H1 (cell line): ENCODE measurements at regions not wholly inside any gene's neighbourhood (a gene's known extent, or its start where the extent isn't known, plus 50 kb on each side); places are given as distances from the start of the nearest gene placed in this dataset.

Experiments used
- CTCF ChIA-PET: fragments of 300-600 bp; sonication (Branson Sonifier 250); formaldehyde crosslinking; loops from one replicate; lab custom pipeline; 2021; ENCODE audit not compliant: partially characterized antibody; lab: Charles Lee
- POLR2A ChIA-PET: fragments of 300-600 bp; sonication (Branson Sonifier 250); formaldehyde crosslinking; loops from one replicate; lab custom pipeline; 2021; ENCODE audit warnings: inconsistent platforms; ENCODE audit not compliant: partially characterized antibody; lab: Charles Lee
- DNase-seq, 2 experiments: peaks; one replicate each; pipeline versions ENCODE4 v3.0.0 to v3.0.0-alpha.2; 2010 to 2022; ENCODE audit warnings: low spot score in 2 of 2, low read depth in 1 of 2, mixed read lengths in 1 of 2
- FAIRE-seq: peaks from 2 replicates; lab custom pipeline; 2011; peaks lifted over from hg19 to GRCh38; lab: Jason Lieb, UNC
- H2AFZ ChIP-seq: 2 replicates; pipeline ENCODE4 v1.8.1; 2012; ENCODE audit warnings: low read length, inconsistent platforms
- H2AK5ac ChIP-seq: 2 replicates; pipeline ENCODE4 v1.6.1; 2013; ENCODE audit warnings: low read depth, low read length
- H2BK120ac ChIP-seq: replicated peaks from 2 replicates; pipeline ENCODE3; 2013; ENCODE audit warnings: low read depth, low read length, inconsistent platforms
- H2BK12ac ChIP-seq: 2 replicates; pipeline ENCODE4 v1.6.1; 2013; ENCODE audit warnings: low read depth, low read length
- H2BK15ac ChIP-seq: 2 replicates; pipeline ENCODE4 v1.6.1; 2013; ENCODE audit warnings: low read length
- H2BK20ac ChIP-seq: 2 replicates; pipeline ENCODE4 v1.6.1; 2013; ENCODE audit warnings: low read length
- H2BK5ac ChIP-seq: 2 replicates; pipeline ENCODE4 v1.6.1; 2013; ENCODE audit warnings: low read depth, low read length
- H3K14ac ChIP-seq: 2 replicates; pipeline ENCODE4 v1.6.1; 2013; ENCODE audit warnings: inconsistent platforms; ENCODE audit not compliant: insufficient read length
- H3K18ac ChIP-seq: 2 replicates; pipeline ENCODE4 v1.6.1; 2013; ENCODE audit warnings: low read length; ENCODE audit errors: extremely low read depth
- H3K23ac ChIP-seq: 2 replicates; pipeline ENCODE4 v1.6.1; 2013; ENCODE audit warnings: inconsistent platforms; ENCODE audit not compliant: insufficient read length
- H3K23me2 ChIP-seq: 2 replicates; pipeline ENCODE4 v1.6.1; 2013; ENCODE audit warnings: low read depth, low read length
- H3K27ac ChIP-seq: 2 replicates; pipeline ENCODE4 v1.6.1; 2011; ENCODE audit warnings: low read depth, low read length, inconsistent platforms
- H3K27me3 ChIP-seq, 4 experiments: replicated peaks in 1 of 4; 1 replicate in 1 of 4; 2 replicates in 3 of 4; pipeline versions ENCODE4 v1.6.1 to v1.8.1; 2011 to 2013; ENCODE audit warnings: low read length in 3 of 4, mild to moderate bottlenecking in 3 of 4, inconsistent platforms in 2 of 4, mixed read lengths in 2 of 4, moderate library complexity in 1 of 4; ENCODE audit not compliant: control insufficient read depth in 3 of 4, insufficient read depth in 3 of 4; ENCODE audit errors: extremely low read depth in 1 of 4
- H3K36me3 ChIP-seq, 4 experiments: 2 replicates each; pipeline versions ENCODE4 v1.6.1 to v1.8.1; 2011 to 2013; ENCODE audit warnings: mild to moderate bottlenecking in 4 of 4, low read length in 3 of 4, moderate library complexity in 2 of 4, control low read depth in 1 of 4, inconsistent platforms in 1 of 4; ENCODE audit not compliant: insufficient read depth in 4 of 4, control insufficient read depth in 2 of 4
- H3K4ac ChIP-seq: replicated peaks from 2 replicates; pipeline ENCODE3; 2013; ENCODE audit warnings: low read length, low read depth, mixed read lengths, inconsistent platforms; ENCODE audit not compliant: insufficient read length
- H3K4me1 ChIP-seq, 4 experiments: replicated peaks in 1 of 4; 1 replicate in 1 of 4; 2 replicates in 3 of 4; pipeline versions ENCODE4 v1.6.1 to v1.8.1; 2011 to 2013; ENCODE audit warnings: low read length in 3 of 4, inconsistent platforms in 2 of 4, mixed read lengths in 1 of 4; ENCODE audit not compliant: insufficient read depth in 4 of 4, control insufficient read depth in 3 of 4
- H3K4me2 ChIP-seq, 2 experiments: 2 replicates each; pipeline versions ENCODE4 v1.6.1 to v1.8.1; 2011 to 2013; ENCODE audit warnings: low read depth in 2 of 2, low read length in 2 of 2, control low read depth in 1 of 2, inconsistent platforms in 1 of 2, mild to moderate bottlenecking in 1 of 2; ENCODE audit not compliant: insufficient read depth in 1 of 2
- H3K4me3 ChIP-seq, 4 experiments: fragments of 200-600, 300-600 bp in 1 of 4; sonication (generic), shearing (Covaris generic), sonication (Bioruptor Twin) in 1 of 4; 2 replicates each; pipeline versions ENCODE4 v1.5.1 to v1.8.1; 2011 to 2016; ENCODE audit warnings: low read length in 4 of 4, low read depth in 3 of 4, control low read depth in 2 of 4, inconsistent platforms in 2 of 4, mild to moderate bottlenecking in 2 of 4, mixed read lengths in 1 of 4, moderate library complexity in 1 of 4; ENCODE audit not compliant: insufficient read depth in 2 of 4; ENCODE audit errors: extremely low read depth in 1 of 4
- H3K56ac ChIP-seq: replicated peaks from 2 replicates; pipeline ENCODE3; 2013; ENCODE audit warnings: low read depth, mild to moderate bottlenecking, mixed read lengths, low read length, inconsistent platforms; ENCODE audit not compliant: insufficient read length
- H3K79me1 ChIP-seq: 2 replicates; pipeline ENCODE4 v1.6.1; 2013; ENCODE audit warnings: low read depth, low read length, control low read depth
- H3K79me2 ChIP-seq, 2 experiments: 2 replicates each; pipeline versions ENCODE4 v1.6.1 to v1.8.1; 2012 to 2013; ENCODE audit warnings: low read length in 2 of 2, mild to moderate bottlenecking in 2 of 2, inconsistent platforms in 1 of 2; ENCODE audit not compliant: insufficient read depth in 2 of 2, control insufficient read depth in 1 of 2
- H3K9ac ChIP-seq, 4 experiments: replicated peaks in 1 of 4; 1 replicate in 1 of 4; 2 replicates in 3 of 4; pipeline versions ENCODE4 v1.6.1 to v1.8.1; 2011 to 2013; ENCODE audit warnings: low read depth in 3 of 4, low read length in 3 of 4, control low read depth in 2 of 4, mild to moderate bottlenecking in 2 of 4, moderate library complexity in 2 of 4, inconsistent platforms in 1 of 4; ENCODE audit errors: extremely low read depth in 1 of 4
- H3K9me3 ChIP-seq, 2 experiments: 2 replicates each; pipeline versions ENCODE4 v1.6.1 to v1.8.1; 2012 to 2013; ENCODE audit warnings: mild to moderate bottlenecking in 2 of 2, moderate library complexity in 2 of 2, control low read depth in 1 of 2, inconsistent platforms in 1 of 2, low read depth in 1 of 2, low read length in 1 of 2, mixed read lengths in 1 of 2; ENCODE audit not compliant: insufficient read depth in 2 of 2
- H4K20me1 ChIP-seq, 2 experiments: replicated peaks in 1 of 2; 2 replicates each; pipeline versions ENCODE3 to v1.8.1; 2011 to 2013; ENCODE audit warnings: inconsistent platforms in 2 of 2, low read length in 2 of 2, mild to moderate bottlenecking in 1 of 2; ENCODE audit not compliant: insufficient read depth in 2 of 2, control insufficient read depth in 1 of 2
- H4K5ac ChIP-seq: 2 replicates; pipeline ENCODE4 v1.6.1; 2013; ENCODE audit warnings: low read length, low read depth, mixed read lengths, inconsistent platforms; ENCODE audit not compliant: insufficient read length
- H4K8ac ChIP-seq: 2 replicates; pipeline ENCODE4 v1.8.0; 2013; ENCODE audit warnings: mild to moderate bottlenecking, moderate library complexity, low read length, inconsistent platforms; ENCODE audit not compliant: insufficient read depth; ENCODE audit errors: extremely low read depth
- H4K91ac ChIP-seq: replicated peaks from 2 replicates; pipeline ENCODE3; 2013; ENCODE audit warnings: low read length, mixed read lengths, inconsistent platforms; ENCODE audit not compliant: insufficient read length
- BRCA1 ChIP-seq: IDR thresholded peaks from 2 replicates; pipeline ENCODE4 v1.6.1; 2012; ENCODE audit warnings: low read depth, low read length, improper control_type of control experiment
- CBX5 ChIP-seq: fragments of 300-800, 300-1000 bp; sonication (generic); IDR thresholded peaks from 2 replicates; pipeline ENCODE4 v1.7.1; 2016; ENCODE audit warnings: antibody characterized with exemption, low read length, low read depth
- EP300 ChIP-seq, 2 experiments: IDR thresholded peaks; 1 replicate in 1 of 2; 2 replicates in 1 of 2; pipeline ENCODE4 v1.6.1; 2011 to 2012; ENCODE audit warnings: low read depth in 2 of 2, low read length in 2 of 2, mild to moderate bottlenecking in 2 of 2, borderline replicate concordance in 1 of 2, inconsistent platforms in 1 of 2, moderate library complexity in 1 of 2
- EZH2 ChIP-seq: fragments of 200-600 bp; sonication (generic); IDR thresholded peaks from 2 replicates; pipeline ENCODE4 v1.7.1; 2012; ENCODE audit warnings: low read depth, mild to moderate bottlenecking, moderate library complexity, low read length, inconsistent platforms; ENCODE audit not compliant: severe bottlenecking
- HDAC6 ChIP-seq: IDR thresholded peaks from one replicate; pipeline ENCODE4 v1.7.1; 2012; ENCODE audit warnings: low read depth, mild to moderate bottlenecking, inconsistent platforms, low read length, moderate library complexity
- MAFK ChIP-seq: IDR thresholded peaks from 2 replicates; pipeline ENCODE4 v1.6.1; 2012; ENCODE audit warnings: low read depth, mild to moderate bottlenecking, improper control_type of control experiment, low read length
- RAD21 ChIP-seq, 2 experiments: IDR thresholded peaks in 1 of 2; conservative IDR thresholded peaks in 1 of 2; 2 replicates each; pipeline ENCODE4 v1.6.1; 2011; ENCODE audit warnings: low read depth in 2 of 2, low read length in 2 of 2, improper control_type of control experiment in 1 of 2, inconsistent platforms in 1 of 2, mild to moderate bottlenecking in 1 of 2, moderate library complexity in 1 of 2
- SP1 ChIP-seq: IDR thresholded peaks from 2 replicates; pipeline ENCODE4 v1.6.1; 2011; ENCODE audit warnings: low read depth, low read length
- SRF ChIP-seq: IDR thresholded peaks from 2 replicates; pipeline ENCODE4 v1.6.1; 2011; ENCODE audit warnings: mild to moderate bottlenecking, low read depth, low read length, moderate library complexity
- TBP ChIP-seq: IDR thresholded peaks from 2 replicates; pipeline ENCODE4 v1.6.1; 2011; ENCODE audit warnings: low read depth, low read length, improper control_type of control experiment
- ZNF274 ChIP-seq: IDR thresholded peaks from 2 replicates; pipeline ENCODE4 v1.7.0; 2012; ENCODE audit warnings: low read length, borderline replicate concordance; ENCODE audit errors: extremely low read depth
- WGBS, 2 experiments: shearing (Covaris generic) in 1 of 2; methylation state at CpG; one replicate each; pipeline versions ENCODE4 v1.1.6 to v1.1.7; 2013 to 2015; ENCODE audit warnings: low lambda C conversion rate in 2 of 2, mixed read lengths in 2 of 2, inconsistent platforms in 1 of 2, low coverage in 1 of 2, missing lambda C conversion rate in 1 of 2; ENCODE audit not compliant: insufficient replicate concordance in 2 of 2, insufficient coverage in 1 of 2, insufficient read length in 1 of 2; ENCODE audit errors: extremely low coverage in 1 of 2, missing lambda C conversion rate in 1 of 2; 5-methylcytosine and 5-hydroxymethylcytosine counted together

GRCh38 chr14:41449066-41449465 is 157.6 kb upstream of the LRFN5 start:
- WGBS, 2 experiments: 93% methylated on average over 3 of the region's 3 CpGs; no CpG with 5 or more reads in 1 of the 2 experiments
- H4K91ac ChIP-seq: no peak overlapping the region
- FAIRE-seq: no peak
- H4K5ac ChIP-seq: no peak overlapping the region
- H4K8ac ChIP-seq: no peak overlapping the region
- H4K20me1 ChIP-seq: no peaks in the 10 kb centered on the region
- no peaks in the 10 kb centered on the region for H3K27me3 ChIP-seq
- H3K18ac ChIP-seq: no peak overlapping the region
- H3K23me2 ChIP-seq: no peaks in the 10 kb centered on the region
- H2BK120ac ChIP-seq: no peak overlapping the region
- DNase-seq: no peak
- no peak overlapping the region for H3K4me2 ChIP-seq
- H2BK5ac ChIP-seq: no peak overlapping the region
- H2BK12ac ChIP-seq: no peak overlapping the region
- no peak overlapping the region for H3K4me3 ChIP-seq
- no peaks in the 10 kb centered on the region for H3K79me2 ChIP-seq
- no peak overlapping the region for H2AK5ac ChIP-seq
- H3K79me1 ChIP-seq: no peaks in the 10 kb centered on the region
- H3K4ac ChIP-seq: no peak overlapping the region
- no peak overlapping the region for H2BK15ac ChIP-seq
- no peak overlapping the region for H2BK20ac ChIP-seq
- POLR2A ChIA-PET: no interaction called here
- H3K36me3 ChIP-seq: no peaks in the 10 kb centered on the region
- H3K23ac ChIP-seq: no peak overlapping the region
- H3K4me1 ChIP-seq: peaks cover 0 to 6% (median 3%) of the 10 kb centered on the region in 4 experiments; a peak in 3 of 7 replicates
- no peak overlapping the region for H3K27ac ChIP-seq
- CTCF ChIA-PET: no interaction called here
- no peak overlapping the region for H3K14ac ChIP-seq
- H3K9me3 ChIP-seq: no peaks in the 10 kb centered on the region
- TF ChIP-seq ZNF274: no peak
- TF ChIP-seq MAFK: no peak
- no peak for TF ChIP-seq HDAC6
- TF ChIP-seq RAD21 (IDR thresholded peaks at IDR 0.05 in 1 of 2, conservative IDR thresholded peaks at IDR 0.05 in 1 of 2; ENCODE audit: low read depth in 2 of 2, low read length in 2 of 2): no peak
- no peak for TF ChIP-seq BRCA1
- TF ChIP-seq SRF: no peak
- TF ChIP-seq EZH2: no peak
- TF ChIP-seq CBX5: no peak
- no peak for TF ChIP-seq SP1
- TF ChIP-seq EP300 (IDR thresholded peaks at IDR 0.05; ENCODE audit: borderline replicate concordance in 1 of 2, low read depth in 2 of 2, low read length in 2 of 2): no peak
- TF ChIP-seq TBP: no peak
- no peak overlapping the region for H2AFZ ChIP-seq
- no peak overlapping the region for H3K9ac ChIP-seq
- no peak overlapping the region for H3K56ac ChIP-seq
